Activated CD8-positive, alpha-beta memory T cell treated with anti-CD3 and anti-CD28 coated beads for 36 hours (primary cell): ENCODE measurements at regions not wholly inside any gene's neighbourhood (a gene's known extent, or its start where the extent isn't known, plus 50 kb on each side); places are given as distances from the start of the nearest gene placed in this dataset.
"Not testable (repeated sequence)": the region's sequence is repeated elsewhere in the genome, so short reads cannot be mapped to it uniquely, and the experiment has no call there.

Experiments used
- CTCF ChIA-PET: fragments of 350-600 bp; sonication (Branson Sonifier 250); formaldehyde crosslinking; loops from one replicate; lab custom pipeline; 2021; ENCODE audit warnings: antibody characterized with exemption; lab: Charles Lee
- POLR2A ChIA-PET: fragments of 350-600 bp; sonication (Branson Sonifier 250); formaldehyde crosslinking; loops from one replicate; lab custom pipeline; 2021; ENCODE audit warnings: antibody characterized with exemption; lab: Charles Lee

GRCh38 chr10:29861231-29861630 lies 198.2 kb downstream of the JCAD start:
- POLR2A ChIA-PET, CTCF ChIA-PET: not testable (repeated sequence)

- POLR2A ChIA-PET: no interaction called here
- CTCF ChIA-PET: no interaction called here
Observed at GRCh38 chr10:29860166-29860565, 199.2 kb downstream of the JCAD start.

GRCh38 chr10:29859521-29860130 lies 199.8 kb downstream of the JCAD start:
- CTCF ChIA-PET: no interaction called here
- POLR2A ChIA-PET: no interaction called here

GRCh38 chr10:29858702-29859267 lies 200.6 kb downstream of the JCAD start:
- POLR2A ChIA-PET: no interaction called here
- CTCF ChIA-PET: interaction anchor here (0.8 kb wide), 1 partner anchor 11 kb away, joined by 4 read pairs; no protein-coding TSS in a partner anchor

- CTCF ChIA-PET: interaction anchor here (0.8 kb wide), 1 partner anchor 12 kb away, joined by 4 read pairs; no protein-coding TSS in a partner anchor
- POLR2A ChIA-PET: no interaction called here
Observed at GRCh38 chr10:29857843-29858701, 201.3 kb downstream of the JCAD start.

- ChIA-PET CTCF (interaction anchor here (0.7 kb wide), 1 partner anchor 64 kb away, joined by 3 read pairs; no protein-coding TSS in a partner anchor), POLR2A (no interaction called here)
Observed at GRCh38 chr10:29856295-29856694, 203.1 kb downstream of the JCAD start.

- ChIA-PET POLR2A (no interaction called here), CTCF (no interaction called here)
Observed at GRCh38 chr10:29853913-29854312, 205.5 kb downstream of the JCAD start.

- POLR2A ChIA-PET: no interaction called here
Observed at GRCh38 chr10:29851241-29851640, 208.1 kb downstream of the JCAD start.

GRCh38 chr10:29850371-29850770 lies 209.0 kb downstream of the JCAD start:
- ChIA-PET POLR2A (no interaction called here), CTCF (no interaction called here)

More at GRCh38 chr10:29851241-29851640, 208.1 kb downstream of the JCAD start:
- CTCF ChIA-PET: no interaction called here

GRCh38 chr10:29849886-29850285 lies 209.5 kb downstream of the JCAD start:
- ChIA-PET CTCF (no interaction called here), POLR2A (no interaction called here)

- CTCF ChIA-PET: no interaction called here
- POLR2A ChIA-PET: no interaction called here
Observed at GRCh38 chr10:29849126-29849833, 210.1 kb downstream of the JCAD start.

GRCh38 chr10:29846881-29847280 lies 212.1 kb upstream of the SVIL start:
- POLR2A ChIA-PET: no interaction called here
- CTCF ChIA-PET: no interaction called here

GRCh38 chr10:29845166-29845565 lies 210.4 kb upstream of the SVIL start:
- CTCF ChIA-PET: no interaction called here
- POLR2A ChIA-PET: no interaction called here

GRCh38 chr10:29843143-29843542 lies 208.4 kb upstream of the SVIL start:
- POLR2A ChIA-PET: no interaction called here

GRCh38 chr10:29841724-29842649 lies 207.2 kb upstream of the SVIL start:
- ChIA-PET POLR2A (no interaction called here), CTCF (no interaction called here)

More at GRCh38 chr10:29843143-29843542, 208.4 kb upstream of the SVIL start:
- CTCF ChIA-PET: no interaction called here

GRCh38 chr10:29840516-29841276 lies 205.9 kb upstream of the SVIL start:
- CTCF ChIA-PET: no interaction called here
- POLR2A ChIA-PET: no interaction called here

- CTCF ChIA-PET: no interaction called here
- POLR2A ChIA-PET: no interaction called here
Observed at GRCh38 chr10:29839826-29840515, 205.2 kb upstream of the SVIL start.

GRCh38 chr10:29838539-29838938 lies 203.8 kb upstream of the SVIL start:
- ChIA-PET POLR2A (no interaction called here), CTCF (no interaction called here)
